Body of pancreas (tissue), 4 donors: ENCODE measurements at regions not wholly inside any gene's neighbourhood (a gene's known extent, or its start where the extent isn't known, plus 50 kb on each side); places are given as distances from the start of the nearest gene placed in this dataset.

Experiments
- ATAC-seq: fragments of 150-250 bp; one replicate; pipeline ENCODE4 v1.9.1; 2016
- DNase-seq, 4 donors: peaks; one replicate each; pipeline ENCODE4 v3.0.0-alpha.2; 2019
- H3K27ac ChIP-seq, 4 donors: fragments of 200-600 bp; sonication (generic); 1 replicate in 3 of 4; 2 replicates in 1 of 4; pipeline versions ENCODE4 v1.5.1 to v1.6.1; 2016 to 2019; ENCODE audit warnings: mild to moderate bottlenecking in 1 of 4, mixed read lengths in 1 of 4, moderate library complexity in 1 of 4
- H3K27me3 ChIP-seq, 2 donors: fragments of 200-600 bp; sonication (generic); one replicate each; pipeline ENCODE4 v1.6.0; 2016; ENCODE audit warnings: mild to moderate bottlenecking in 1 of 2
- H3K36me3 ChIP-seq, 2 donors: fragments of 200-600 bp; sonication (generic); replicated peaks in 1 of 2; 2 replicates each; pipeline ENCODE4 v1.5.1; 2016; ENCODE audit warnings: low read depth in 2 of 2; ENCODE audit not compliant: insufficient read depth in 1 of 2
- H3K4me1 ChIP-seq: fragments of 200-600 bp; sonication (generic); one replicate; pipeline ENCODE4 v1.6.0; 2016
- H3K4me3 ChIP-seq, 2 donors: fragments of 200-600 bp; sonication (generic); 1 replicate in 1 of 2; 2 replicates in 1 of 2; pipeline ENCODE4 v1.5.1; 2016 to 2019
- H3K9me3 ChIP-seq, 3 donors: fragments of 200-600 bp; sonication (generic); 1 replicate in 2 of 3; 2 replicates in 1 of 3; pipeline ENCODE4 v1.5.1; 2016
- POLR2A ChIP-seq, 3 donors: fragments of 450-650 bp; IDR thresholded peaks; one replicate each; pipeline ENCODE4 v1.6.1; 2016; ENCODE audit warnings: antibody characterized with exemption in 3 of 3, mild to moderate bottlenecking in 2 of 3
- WGBS, 2 donors: methylation state at CpG; one replicate each; pipeline ENCODE4 v1.1.5; 2017; 5-methylcytosine and 5-hydroxymethylcytosine counted together
- intact Hi-C: fragments of 100-400 bp; cut with DNase I; formaldehyde crosslinking; loops from one replicate; pipeline ENCODE4 v1.15.1; 2023
- TF ChIP-seq, protein P1 (sequence below), 7 experiments: fragments of 450-650 bp in 4 of 7; fragments of 200-600 bp in 3 of 7; sonication (generic) in 3 of 7; IDR thresholded peaks; one replicate each; pipeline ENCODE4 v1.5.1; 2016 to 2019; ENCODE audit warnings: antibody characterized with exemption in 7 of 7

DNA sequence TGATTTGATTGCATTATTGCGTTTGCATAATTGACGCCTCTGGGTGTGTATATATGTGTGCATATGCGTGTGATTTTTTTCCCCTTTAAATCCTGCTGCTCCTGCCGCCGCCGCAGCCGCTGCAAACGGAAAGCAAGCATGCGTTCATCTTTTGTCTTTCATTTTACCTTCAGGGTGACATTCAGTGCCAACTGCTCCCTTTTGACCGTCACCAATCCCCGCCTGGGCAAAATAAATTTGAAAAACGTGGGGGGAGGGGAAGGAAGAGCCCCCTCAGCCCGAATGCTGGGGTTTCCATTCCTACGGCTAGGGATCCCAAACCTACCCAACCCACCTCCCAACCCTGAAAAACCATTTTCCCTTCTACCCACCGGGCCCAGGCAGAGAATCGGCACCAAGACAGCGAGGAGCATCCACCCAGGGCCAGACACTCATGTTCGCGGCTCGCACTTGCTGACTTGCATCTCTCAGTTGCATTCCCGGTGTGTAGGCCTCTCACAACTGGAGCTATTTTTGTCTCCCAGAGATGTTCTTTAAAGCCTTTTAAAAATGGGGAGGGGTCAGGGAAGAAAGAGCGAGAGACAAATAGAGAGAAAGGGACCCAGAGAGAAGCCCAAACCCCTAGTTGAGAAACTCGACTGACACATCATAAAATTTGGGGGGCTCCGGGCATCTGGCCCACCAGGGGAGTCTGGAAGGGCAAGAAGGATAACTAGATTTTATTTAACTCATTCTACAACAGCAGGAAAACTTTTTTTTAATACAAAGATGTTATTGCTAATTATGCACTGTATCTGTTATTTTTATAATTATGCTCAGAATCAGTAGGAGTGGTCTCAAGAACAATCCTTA is 367.1 kb upstream of the ESRRG start:
- intact Hi-C loops, result no loop called here
- TF ChIP-seq, protein P1, sequence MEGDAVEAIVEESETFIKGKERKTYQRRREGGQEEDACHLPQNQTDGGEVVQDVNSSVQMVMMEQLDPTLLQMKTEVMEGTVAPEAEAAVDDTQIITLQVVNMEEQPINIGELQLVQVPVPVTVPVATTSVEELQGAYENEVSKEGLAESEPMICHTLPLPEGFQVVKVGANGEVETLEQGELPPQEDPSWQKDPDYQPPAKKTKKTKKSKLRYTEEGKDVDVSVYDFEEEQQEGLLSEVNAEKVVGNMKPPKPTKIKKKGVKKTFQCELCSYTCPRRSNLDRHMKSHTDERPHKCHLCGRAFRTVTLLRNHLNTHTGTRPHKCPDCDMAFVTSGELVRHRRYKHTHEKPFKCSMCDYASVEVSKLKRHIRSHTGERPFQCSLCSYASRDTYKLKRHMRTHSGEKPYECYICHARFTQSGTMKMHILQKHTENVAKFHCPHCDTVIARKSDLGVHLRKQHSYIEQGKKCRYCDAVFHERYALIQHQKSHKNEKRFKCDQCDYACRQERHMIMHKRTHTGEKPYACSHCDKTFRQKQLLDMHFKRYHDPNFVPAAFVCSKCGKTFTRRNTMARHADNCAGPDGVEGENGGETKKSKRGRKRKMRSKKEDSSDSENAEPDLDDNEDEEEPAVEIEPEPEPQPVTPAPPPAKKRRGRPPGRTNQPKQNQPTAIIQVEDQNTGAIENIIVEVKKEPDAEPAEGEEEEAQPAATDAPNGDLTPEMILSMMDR (IDR thresholded peaks at IDR 0.05), result no peak
- TF ChIP-seq POLR2A (IDR thresholded peaks at IDR 0.05), result no peak
- H3K4me3 ChIP-seq, result no peak overlapping the region
- H3K9me3 ChIP-seq, result no peaks in the 10 kb centered on the region
- H3K27ac ChIP-seq, result peak overlapping the region in 3 of 4 donors; percentile 72 to 86 (median 81)
- no peaks in the 10 kb centered on the region for H3K27me3 ChIP-seq
- no peaks in the 10 kb centered on the region for H3K36me3 ChIP-seq
- DNase-seq, result no peak
- WGBS, 2 donors, result 21 to 27% methylated on average over 24 of the region's 24 CpGs
- peaks cover 14% of the 10 kb centered on the region for H3K4me1 ChIP-seq
- ATAC-seq, result peak; percentile 7

DNA sequence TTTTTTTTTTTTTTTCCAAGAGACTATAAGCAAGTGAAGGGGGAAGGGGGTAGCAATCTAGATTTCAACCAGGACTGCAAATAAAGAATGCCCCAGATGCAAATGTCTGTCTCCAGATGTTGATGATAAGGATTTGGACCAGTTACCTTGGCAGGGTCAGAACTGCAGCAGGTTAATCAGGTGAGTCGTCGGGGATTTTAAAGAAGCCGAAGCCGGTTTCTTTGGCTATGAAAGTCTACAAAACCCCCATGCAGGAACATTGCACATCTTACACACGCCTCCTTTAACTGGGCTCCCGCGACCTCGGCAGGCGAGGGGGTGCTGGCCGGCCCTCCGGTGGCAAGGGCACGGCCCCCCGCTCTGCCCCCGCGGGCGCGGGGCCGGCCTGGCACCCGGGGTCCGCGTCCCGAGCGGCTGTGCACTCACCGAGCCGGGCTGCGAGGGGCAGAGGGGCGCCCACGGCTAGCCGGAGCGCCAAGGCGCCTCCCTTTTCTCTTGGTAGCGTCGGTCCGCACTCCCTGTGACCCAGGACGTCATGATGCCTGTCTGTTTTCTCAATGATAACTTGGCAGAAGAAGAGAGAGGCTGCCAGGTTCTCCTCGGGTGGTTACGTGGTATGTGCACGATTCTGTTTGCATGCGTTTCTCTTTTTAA is 366.3 kb upstream of the ESRRG start:
- peak overlapping the region in 1 of 2 donors; percentile 23 for H3K4me3 ChIP-seq
- H3K36me3 ChIP-seq, result no peaks in the 10 kb centered on the region
- ATAC-seq (peak; percentile 66), DNase-seq (peak in 3 of 4 donors; percentile 28 to 56 (median 49))
- no peaks in the 10 kb centered on the region for H3K9me3 ChIP-seq
- TF ChIP-seq POLR2A (IDR thresholded peaks at IDR 0.05), result no peak
- peaks cover 9% of the 10 kb centered on the region for H3K4me1 ChIP-seq
- intact Hi-C loops, result no loop called here
- H3K27me3 ChIP-seq, result no peaks in the 10 kb centered on the region
- peak overlapping the region; percentile 46 to 86 (median 76) for H3K27ac ChIP-seq
- WGBS, 2 donors, result 1 to 2% methylated on average over 13 to 20 of the region's 39 CpGs

DNA sequence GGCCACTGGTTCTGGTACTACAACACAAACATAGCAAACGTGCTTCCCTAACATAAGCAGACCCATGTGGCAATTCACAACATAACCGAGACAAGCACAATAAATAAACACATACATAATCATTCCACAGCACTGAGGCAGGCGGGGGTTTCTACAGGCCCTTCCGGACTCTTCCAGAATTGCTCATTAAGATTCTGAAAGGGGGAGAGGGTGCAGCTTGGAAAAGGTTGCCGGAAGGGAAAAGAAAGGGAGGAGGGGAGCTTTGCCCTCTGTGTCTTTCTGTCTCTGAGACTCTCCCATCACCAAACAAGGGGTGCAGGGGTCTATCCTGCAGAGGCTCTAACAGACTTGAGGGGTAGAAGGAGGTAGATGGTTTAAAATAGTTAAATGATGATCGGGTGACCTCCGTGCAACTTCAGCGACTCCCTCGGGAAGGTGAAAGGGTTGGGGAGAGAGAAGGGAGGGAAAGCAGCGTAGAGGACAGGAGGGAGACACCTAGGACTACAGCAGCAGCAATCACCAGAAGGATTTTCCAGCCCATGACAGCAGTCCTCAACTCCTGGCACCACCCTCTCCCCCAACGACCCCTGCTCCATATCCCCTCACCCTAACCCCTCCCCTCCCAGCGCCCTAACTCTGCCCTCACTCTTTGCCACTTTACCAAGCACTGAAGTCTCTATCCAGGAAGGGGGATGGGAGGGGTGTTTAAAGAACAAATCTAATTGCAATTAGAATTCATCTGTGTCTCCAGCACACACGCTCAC is 365.5 kb upstream of the ESRRG start:
- ATAC-seq (no peak), DNase-seq (no peak)
- TF ChIP-seq, protein P1 (IDR thresholded peaks at IDR 0.05), result no peak
- TF ChIP-seq POLR2A (IDR thresholded peaks at IDR 0.05), result no peak
- Histone ChIP-seq H3K27ac (peak overlapping the region in 3 of 4 donors; percentile 72 to 86 (median 81)), H3K4me1 (peaks cover 4% of the 10 kb centered on the region), H3K36me3 (no peaks in the 10 kb centered on the region), H3K27me3 (no peaks in the 10 kb centered on the region), H3K4me3 (peak overlapping the region in 1 of 2 donors; percentile 23), H3K9me3 (no peaks in the 10 kb centered on the region)
- intact Hi-C loops, result no loop called here
- 27 to 29% methylated on average over 13 of the region's 13 CpGs for WGBS, 2 donors

- no peak overlapping the region for H3K4me3 ChIP-seq
- DNase-seq, result no peak
- H3K9me3 ChIP-seq, result no peaks in the 10 kb centered on the region
- no peak for ATAC-seq
- intact Hi-C loops, result no loop called here
- 43 to 60% methylated on average over 3 of the region's 3 CpGs for WGBS, 2 donors
- no peaks in the 10 kb centered on the region for H3K36me3 ChIP-seq
- peak overlapping the region in 2 of 4 donors; percentile 81 to 86 for H3K27ac ChIP-seq
- no peak for TF ChIP-seq POLR2A (IDR thresholded peaks at IDR 0.05)
- TF ChIP-seq, protein P1 (IDR thresholded peaks at IDR 0.05), result no peak
- no peaks in the 10 kb centered on the region for H3K27me3 ChIP-seq
- H3K4me1 ChIP-seq, result peaks cover 4% of the 10 kb centered on the region
Measured at GRCh38 chr1:217088011-217088410, 364.8 kb upstream of the ESRRG start.

GRCh38 chr1:217079584-217079983 is 356.4 kb upstream of the ESRRG start:
- DNase-seq (no peak), ATAC-seq (no peak)
- Histone ChIP-seq H3K27ac (peak overlapping the region in 3 of 4 donors; percentile 47 to 79 (median 67)), H3K36me3 (no peaks in the 10 kb centered on the region), H3K27me3 (no peaks in the 10 kb centered on the region), H3K4me3 (no peak overlapping the region), H3K4me1 (peaks cover 32% of the 10 kb centered on the region), H3K9me3 (no peaks in the 10 kb centered on the region)
- intact Hi-C loops, result no loop called here
- TF ChIP-seq POLR2A (IDR thresholded peaks at IDR 0.05), result no peak
- 57 to 59% methylated on average over 3 of the region's 3 CpGs for WGBS, 2 donors
